ENCODE measurements at regions not wholly inside any gene's neighbourhood (a gene's known extent, or its start where the extent isn't known, plus 50 kb on each side); places are given as distances from the start of the nearest gene placed in this dataset.

GRCh38 chr4:179634862-179635261, 2192.6 kb upstream of the AGA start:
- peak overlapping the region; percentile 69 for H3K4me3 Mint-ChIP-seq (ENCODE audit: unreplicated experiment)
- no peaks in the 10 kb centered on the region for H3K36me3 Mint-ChIP-seq (ENCODE audit: insufficient read depth, unreplicated experiment)
- intact Hi-C loops (cut with micrococcal nuclease) = no loop called here
- H3K9me3 Mint-ChIP-seq (ENCODE audit: unreplicated experiment) = peaks cover 5% of the 10 kb centered on the region
- DNase-seq (ENCODE audit: unreplicated experiment) = peak; percentile 5
- ChIA-PET POLR2A (no interaction called here), CTCF (interaction anchor here (1.3 kb wide), 1 partner anchor 10 kb away, joined by 3 read pairs; no protein-coding TSS in a partner anchor)
- no peaks in the 10 kb centered on the region for H3K4me1 Mint-ChIP-seq (ENCODE audit: insufficient read depth, unreplicated experiment)
- H3K27ac Mint-ChIP-seq (ENCODE audit: low read depth, unreplicated experiment) = peak overlapping the region; percentile 86
- TF ChIP-seq, protein P1, sequence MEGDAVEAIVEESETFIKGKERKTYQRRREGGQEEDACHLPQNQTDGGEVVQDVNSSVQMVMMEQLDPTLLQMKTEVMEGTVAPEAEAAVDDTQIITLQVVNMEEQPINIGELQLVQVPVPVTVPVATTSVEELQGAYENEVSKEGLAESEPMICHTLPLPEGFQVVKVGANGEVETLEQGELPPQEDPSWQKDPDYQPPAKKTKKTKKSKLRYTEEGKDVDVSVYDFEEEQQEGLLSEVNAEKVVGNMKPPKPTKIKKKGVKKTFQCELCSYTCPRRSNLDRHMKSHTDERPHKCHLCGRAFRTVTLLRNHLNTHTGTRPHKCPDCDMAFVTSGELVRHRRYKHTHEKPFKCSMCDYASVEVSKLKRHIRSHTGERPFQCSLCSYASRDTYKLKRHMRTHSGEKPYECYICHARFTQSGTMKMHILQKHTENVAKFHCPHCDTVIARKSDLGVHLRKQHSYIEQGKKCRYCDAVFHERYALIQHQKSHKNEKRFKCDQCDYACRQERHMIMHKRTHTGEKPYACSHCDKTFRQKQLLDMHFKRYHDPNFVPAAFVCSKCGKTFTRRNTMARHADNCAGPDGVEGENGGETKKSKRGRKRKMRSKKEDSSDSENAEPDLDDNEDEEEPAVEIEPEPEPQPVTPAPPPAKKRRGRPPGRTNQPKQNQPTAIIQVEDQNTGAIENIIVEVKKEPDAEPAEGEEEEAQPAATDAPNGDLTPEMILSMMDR (IDR thresholded peaks at IDR 0.05; ENCODE audit: unreplicated experiment) = no peak
- BruUV-seq (replicated peaks) = no TSS peak
- H3K27me3 Mint-ChIP-seq (ENCODE audit: insufficient read depth, unreplicated experiment) = no peaks in the 10 kb centered on the region

DNA sequence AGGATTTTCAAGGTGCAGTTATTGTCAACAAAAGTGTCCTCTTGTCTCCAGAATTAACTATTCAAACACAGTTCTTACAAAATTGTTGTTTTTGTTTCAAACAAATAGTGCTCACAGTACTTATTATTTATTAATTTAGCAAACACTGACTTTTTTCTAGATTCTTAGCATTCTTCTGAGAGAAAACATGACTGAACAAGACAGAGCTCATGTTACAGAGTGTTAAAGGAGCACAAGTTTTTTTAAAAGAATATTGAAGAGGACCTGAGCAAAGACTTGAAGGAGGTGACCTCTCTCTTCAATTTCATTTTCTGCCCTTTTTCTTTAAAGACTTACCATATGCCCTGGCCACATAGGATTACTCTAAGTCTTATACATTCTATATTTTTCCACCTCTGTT, 2220.3 kb upstream of the AGA start:
- peak overlapping the region; percentile 43 for H3K27ac Mint-ChIP-seq (ENCODE audit: low read depth, unreplicated experiment)
- CTCF ChIA-PET = interaction anchor here (0.7 kb wide), 1 partner anchor 264 kb away, joined by 3 read pairs; no protein-coding TSS in a partner anchor
- TF ChIP-seq, protein P1 (IDR thresholded peaks at IDR 0.05; ENCODE audit: unreplicated experiment) = no peak

GRCh38 chr4:179663641-179664429, 2221.6 kb upstream of the AGA start:
- H3K4me3 Mint-ChIP-seq (ENCODE audit: unreplicated experiment) = no peak overlapping the region
- H3K9me3 Mint-ChIP-seq (ENCODE audit: unreplicated experiment) = peaks cover 20% of the 10 kb centered on the region
- DNase-seq (ENCODE audit: unreplicated experiment) = no peak
- H3K27ac Mint-ChIP-seq (ENCODE audit: low read depth, unreplicated experiment) = peak overlapping the region; percentile 8
- H3K27me3 Mint-ChIP-seq (ENCODE audit: insufficient read depth, unreplicated experiment) = no peaks in the 10 kb centered on the region
- TF ChIP-seq, protein P1 (IDR thresholded peaks at IDR 0.05; ENCODE audit: unreplicated experiment) = no peak
- POLR2A ChIA-PET = no interaction called here
- H3K4me1 Mint-ChIP-seq (ENCODE audit: insufficient read depth, unreplicated experiment) = no peaks in the 10 kb centered on the region
- CTCF ChIA-PET = no interaction called here
- no peaks in the 10 kb centered on the region for H3K36me3 Mint-ChIP-seq (ENCODE audit: insufficient read depth, unreplicated experiment)
- BruUV-seq (replicated peaks) = no TSS peak
- intact Hi-C loops (cut with micrococcal nuclease) = no loop called here

More for the DNA sequence above, 2220.3 kb upstream of the AGA start:
- no peak overlapping the region for H3K4me3 Mint-ChIP-seq (ENCODE audit: unreplicated experiment)
- no peak for DNase-seq (ENCODE audit: unreplicated experiment)
- intact Hi-C loops (cut with micrococcal nuclease) = no loop called here
- POLR2A ChIA-PET = no interaction called here
- H3K27me3 Mint-ChIP-seq (ENCODE audit: insufficient read depth, unreplicated experiment) = no peaks in the 10 kb centered on the region
- BruUV-seq (replicated peaks) = no TSS peak
- H3K4me1 Mint-ChIP-seq (ENCODE audit: insufficient read depth, unreplicated experiment) = no peaks in the 10 kb centered on the region
- H3K36me3 Mint-ChIP-seq (ENCODE audit: insufficient read depth, unreplicated experiment) = no peaks in the 10 kb centered on the region
- H3K9me3 Mint-ChIP-seq (ENCODE audit: unreplicated experiment) = peaks cover 20% of the 10 kb centered on the region

GRCh38 chr4:179664430-179665027, 2222.3 kb upstream of the AGA start:
- intact Hi-C loops (cut with micrococcal nuclease) = no loop called here
- ChIA-PET CTCF (no interaction called here), POLR2A (no interaction called here)
- Mint-ChIP-seq H3K9me3 (ENCODE audit: unreplicated experiment) (peaks cover 20% of the 10 kb centered on the region), H3K27me3 (ENCODE audit: insufficient read depth, unreplicated experiment) (no peaks in the 10 kb centered on the region), H3K27ac (ENCODE audit: low read depth, unreplicated experiment) (no peak overlapping the region), H3K4me1 (ENCODE audit: insufficient read depth, unreplicated experiment) (no peaks in the 10 kb centered on the region), H3K36me3 (ENCODE audit: insufficient read depth, unreplicated experiment) (no peaks in the 10 kb centered on the region), H3K4me3 (ENCODE audit: unreplicated experiment) (no peak overlapping the region)
- no TSS peak for BruUV-seq (replicated peaks)
- TF ChIP-seq, protein P1 (IDR thresholded peaks at IDR 0.05; ENCODE audit: unreplicated experiment) = no peak
- no peak for DNase-seq (ENCODE audit: unreplicated experiment)
